ENCODE measurements at regions not wholly inside any gene's neighbourhood (a gene's known extent, or its start where the extent isn't known, plus 50 kb on each side); places are given as distances from the start of the nearest gene placed in this dataset.

DNA sequence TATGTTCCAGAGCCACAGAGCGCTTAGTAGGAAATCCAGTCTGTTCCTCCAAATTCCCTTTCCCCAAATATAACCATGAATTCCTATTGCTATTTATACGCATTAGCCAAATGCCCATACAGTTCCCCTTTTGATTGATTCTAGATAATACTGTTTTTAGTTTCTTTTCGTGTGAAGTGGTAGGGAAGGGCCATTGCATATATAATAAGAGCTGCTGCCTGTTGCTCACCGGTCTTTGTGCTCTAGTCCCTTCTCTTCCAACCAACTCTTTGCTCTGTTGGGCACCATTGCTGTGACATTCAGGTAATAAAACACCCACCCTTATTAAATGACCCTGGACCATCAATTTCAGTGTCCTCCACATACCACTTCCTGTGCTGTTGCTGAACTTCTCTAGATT is 379.9 kb upstream of the KCNMB2 start:
- TF ChIP-seq, protein P1, sequence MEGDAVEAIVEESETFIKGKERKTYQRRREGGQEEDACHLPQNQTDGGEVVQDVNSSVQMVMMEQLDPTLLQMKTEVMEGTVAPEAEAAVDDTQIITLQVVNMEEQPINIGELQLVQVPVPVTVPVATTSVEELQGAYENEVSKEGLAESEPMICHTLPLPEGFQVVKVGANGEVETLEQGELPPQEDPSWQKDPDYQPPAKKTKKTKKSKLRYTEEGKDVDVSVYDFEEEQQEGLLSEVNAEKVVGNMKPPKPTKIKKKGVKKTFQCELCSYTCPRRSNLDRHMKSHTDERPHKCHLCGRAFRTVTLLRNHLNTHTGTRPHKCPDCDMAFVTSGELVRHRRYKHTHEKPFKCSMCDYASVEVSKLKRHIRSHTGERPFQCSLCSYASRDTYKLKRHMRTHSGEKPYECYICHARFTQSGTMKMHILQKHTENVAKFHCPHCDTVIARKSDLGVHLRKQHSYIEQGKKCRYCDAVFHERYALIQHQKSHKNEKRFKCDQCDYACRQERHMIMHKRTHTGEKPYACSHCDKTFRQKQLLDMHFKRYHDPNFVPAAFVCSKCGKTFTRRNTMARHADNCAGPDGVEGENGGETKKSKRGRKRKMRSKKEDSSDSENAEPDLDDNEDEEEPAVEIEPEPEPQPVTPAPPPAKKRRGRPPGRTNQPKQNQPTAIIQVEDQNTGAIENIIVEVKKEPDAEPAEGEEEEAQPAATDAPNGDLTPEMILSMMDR (IDR thresholded peaks at IDR 0.05; ENCODE audit: low read depth, low read length, poor library complexity, severe bottlenecking) = no peak
- TF ChIP-seq EZH2phosphoT487 (IDR thresholded peaks at IDR 0.05; ENCODE audit: borderline replicate concordance, low read length) = no peak
